ENCODE measurements at regions not wholly inside any gene's neighbourhood (a gene's known extent, or its start where the extent isn't known, plus 50 kb on each side); places are given as distances from the start of the nearest gene placed in this dataset.

DNA sequence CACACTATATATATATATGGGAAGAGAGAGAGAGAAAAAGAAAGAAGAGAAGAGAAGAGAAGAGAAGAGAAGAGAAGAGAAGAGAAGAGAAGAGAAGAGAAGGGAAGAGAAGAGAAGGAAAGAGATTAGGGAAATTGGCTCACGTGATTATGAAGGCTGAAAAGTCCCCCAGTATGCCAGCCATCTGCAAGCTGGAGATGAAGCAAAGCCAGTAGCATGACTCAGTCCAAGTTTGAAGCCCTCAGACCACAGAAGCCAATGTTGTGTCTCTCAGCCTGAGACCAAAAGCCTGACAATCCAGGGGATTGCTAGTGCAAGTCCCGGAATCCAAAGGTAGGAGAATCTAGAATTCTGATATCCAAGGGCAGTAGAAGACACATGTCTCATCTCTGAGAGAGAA lies 206.3 kb upstream of the PRSS1 start (continued):
- TF ChIP-seq, protein P1, sequence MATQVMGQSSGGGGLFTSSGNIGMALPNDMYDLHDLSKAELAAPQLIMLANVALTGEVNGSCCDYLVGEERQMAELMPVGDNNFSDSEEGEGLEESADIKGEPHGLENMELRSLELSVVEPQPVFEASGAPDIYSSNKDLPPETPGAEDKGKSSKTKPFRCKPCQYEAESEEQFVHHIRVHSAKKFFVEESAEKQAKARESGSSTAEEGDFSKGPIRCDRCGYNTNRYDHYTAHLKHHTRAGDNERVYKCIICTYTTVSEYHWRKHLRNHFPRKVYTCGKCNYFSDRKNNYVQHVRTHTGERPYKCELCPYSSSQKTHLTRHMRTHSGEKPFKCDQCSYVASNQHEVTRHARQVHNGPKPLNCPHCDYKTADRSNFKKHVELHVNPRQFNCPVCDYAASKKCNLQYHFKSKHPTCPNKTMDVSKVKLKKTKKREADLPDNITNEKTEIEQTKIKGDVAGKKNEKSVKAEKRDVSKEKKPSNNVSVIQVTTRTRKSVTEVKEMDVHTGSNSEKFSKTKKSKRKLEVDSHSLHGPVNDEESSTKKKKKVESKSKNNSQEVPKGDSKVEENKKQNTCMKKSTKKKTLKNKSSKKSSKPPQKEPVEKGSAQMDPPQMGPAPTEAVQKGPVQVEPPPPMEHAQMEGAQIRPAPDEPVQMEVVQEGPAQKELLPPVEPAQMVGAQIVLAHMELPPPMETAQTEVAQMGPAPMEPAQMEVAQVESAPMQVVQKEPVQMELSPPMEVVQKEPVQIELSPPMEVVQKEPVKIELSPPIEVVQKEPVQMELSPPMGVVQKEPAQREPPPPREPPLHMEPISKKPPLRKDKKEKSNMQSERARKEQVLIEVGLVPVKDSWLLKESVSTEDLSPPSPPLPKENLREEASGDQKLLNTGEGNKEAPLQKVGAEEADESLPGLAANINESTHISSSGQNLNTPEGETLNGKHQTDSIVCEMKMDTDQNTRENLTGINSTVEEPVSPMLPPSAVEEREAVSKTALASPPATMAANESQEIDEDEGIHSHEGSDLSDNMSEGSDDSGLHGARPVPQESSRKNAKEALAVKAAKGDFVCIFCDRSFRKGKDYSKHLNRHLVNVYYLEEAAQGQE (IDR thresholded peaks at IDR 0.05; ENCODE audit: low read depth) = no peak

DNA sequence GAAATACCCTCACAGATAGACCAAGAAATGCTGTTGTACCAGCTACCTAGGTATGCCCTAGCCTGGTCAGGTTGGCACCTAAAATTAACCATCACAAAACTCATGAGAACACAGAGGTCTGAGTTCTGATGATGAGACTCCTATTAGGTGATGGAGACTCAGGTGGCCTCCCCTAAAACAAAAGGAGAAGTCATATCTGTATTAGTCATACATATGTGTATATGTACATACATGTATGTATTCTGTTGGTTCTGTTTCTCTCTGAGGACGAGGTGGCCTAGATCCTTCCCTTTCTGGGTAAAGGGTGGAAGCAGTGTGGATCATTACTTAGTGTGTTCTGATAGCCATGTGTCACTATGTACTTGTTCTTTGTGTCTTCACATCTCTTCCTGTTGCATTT lies 207.2 kb upstream of the PRSS1 start:
- ChIA-PET POLR2A (no interaction called here), CTCF (no interaction called here), RAD21 (ENCODE audit: low non-redundant PET in 1 of 2, low total read pairs in 2 of 2, uncharacterized antibody in 2 of 2, unreplicated experiment in 2 of 2) (no interaction called here)
- Histone ChIP-seq H3K27me3 (ENCODE audit: insufficient read depth, low read length) (no peaks in the 10 kb centered on the region), H3K36me3 (ENCODE audit: control insufficient read depth in 1 of 2, insufficient read depth in 2 of 2, low read length in 2 of 2) (no peaks in the 10 kb centered on the region), H3K4me3 (replicated peaks in 1 of 2; ENCODE audit: low read depth in 1 of 2, low read length in 2 of 2) (no peak overlapping the region), H3K79me2 (ENCODE audit: insufficient read depth, low read length) (no peaks in the 10 kb centered on the region), H3K27ac (ENCODE audit: low read depth, low read length) (no peak overlapping the region), H3K4me1 (ENCODE audit: control insufficient read depth in 1 of 2, insufficient read depth in 2 of 2, low read length in 2 of 2) (peaks cover 0 to 11% of the 10 kb centered on the region in 2 experiments; a peak in 1 of 4 replicates), H2AFZ (ENCODE audit: low read depth, low read length, poor library complexity, severe bottlenecking) (no peak overlapping the region), H3K9ac (ENCODE audit: low read length) (no peak overlapping the region), H3K9me2 (ENCODE audit: insufficient read depth) (no peaks in the 10 kb centered on the region), H4K20me1 (ENCODE audit: insufficient read depth) (no peaks in the 10 kb centered on the region), H3K9me3 (ENCODE audit: control insufficient read depth in 1 of 2, insufficient read depth in 1 of 2, low read depth in 1 of 2, low read length in 2 of 2) (no peaks in the 10 kb centered on the region), H3K4me2 (ENCODE audit: low read length) (no peak overlapping the region)
- intact Hi-C loops (cut with micrococcal nuclease) = no loop called here
- ATAC-seq (no peak), DNase-seq (ENCODE audit: low read depth, low spot score) (no peak)
- BruUV-seq (replicated peaks) = no TSS peak
- TF ChIP-seq YY1 (IDR thresholded peaks at IDR 0.05; ENCODE audit: extremely low read depth, insufficient replicate concordance, low read depth, low read length) (no peak), ELF1 (IDR thresholded peaks at IDR 0.05; ENCODE audit: borderline replicate concordance, low read depth) (no peak), ZBTB33 (IDR thresholded peaks at IDR 0.05; ENCODE audit: extremely low read depth, insufficient replicate concordance, low read length) (no peak), SP1 (IDR thresholded peaks at IDR 0.05; ENCODE audit: low read depth) (no peak), TCF7L2 (IDR thresholded peaks at IDR 0.05; ENCODE audit: borderline replicate concordance, extremely low read depth, insufficient read depth, insufficient read length) (no peak), ZFX (IDR thresholded peaks at IDR 0.05) (no peak), MAX (IDR thresholded peaks at IDR 0.05) (no peak), POLR2AphosphoS5 (IDR thresholded peaks at IDR 0.05; ENCODE audit: low read depth, low read length) (no peak), CBX3 (IDR thresholded peaks at IDR 0.05; ENCODE audit: low read depth) (no peak), CEBPB (IDR thresholded peaks at IDR 0.05; ENCODE audit: low read depth) (no peak), ZNF274 (IDR thresholded peaks at IDR 0.05; ENCODE audit: low read depth, low read length) (no peak), FOSL1 (IDR thresholded peaks at IDR 0.05; ENCODE audit: low read depth) (no peak), JUND (IDR thresholded peaks at IDR 0.05) (no peak), RAD21 (IDR thresholded peaks at IDR 0.05; ENCODE audit: low read depth) (no peak), CTCF (IDR thresholded peaks at IDR 0.05 in 2 of 3, conservative IDR thresholded peaks at IDR 0.05 in 1 of 3; ENCODE audit: borderline replicate concordance in 1 of 3, insufficient read depth in 1 of 3, low read depth in 2 of 3, low read length in 2 of 3) (no peak)
- TF ChIP-seq, protein P2, sequence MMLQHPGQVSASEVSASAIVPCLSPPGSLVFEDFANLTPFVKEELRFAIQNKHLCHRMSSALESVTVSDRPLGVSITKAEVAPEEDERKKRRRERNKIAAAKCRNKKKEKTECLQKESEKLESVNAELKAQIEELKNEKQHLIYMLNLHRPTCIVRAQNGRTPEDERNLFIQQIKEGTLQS (IDR thresholded peaks at IDR 0.05) = no peak

All from HCT116 (cell line).